Myocyte (in vitro differentiated cells): ENCODE measurements at regions not wholly inside any gene's neighbourhood (a gene's known extent, or its start where the extent isn't known, plus 50 kb on each side); places are given as distances from the start of the nearest gene placed in this dataset.
"Not testable (repeated sequence)": the region's sequence is repeated elsewhere in the genome, so short reads cannot be mapped to it uniquely, and the experiment has no call there.

Experiments used
- DNase-seq: peaks from one replicate; pipeline ENCODE4 v3.0.0-alpha.2; 2012; ENCODE audit warnings: low read depth

- DNase-seq, result no peak
Observed at GRCh38 chrX:1851527-1851926, 236.7 kb downstream of the ASMT start.

GRCh38 chrX:1852082-1852481, 237.2 kb downstream of the ASMT start:
- DNase-seq, result no peak

- DNase-seq, result no peak
Observed at GRCh38 chrX:1853447-1853846, 238.6 kb downstream of the ASMT start.

GRCh38 chrX:1853916-1854315, 239.1 kb downstream of the ASMT start:
- DNase-seq, result no peak

- DNase-seq, result not testable (repeated sequence)
Observed at GRCh38 chrX:1854861-1855260, 240.0 kb downstream of the ASMT start.

GRCh38 chrX:1859266-1859665, 244.4 kb downstream of the ASMT start:
- DNase-seq, result not testable (repeated sequence)

- no peak for DNase-seq
Observed at GRCh38 chrX:1860936-1861594, 246.2 kb downstream of the ASMT start.

GRCh38 chrX:1863995-1864394, 249.1 kb downstream of the ASMT start:
- not testable (repeated sequence) for DNase-seq

GRCh38 chrX:1870421-1870820, 255.6 kb downstream of the ASMT start:
- DNase-seq, result no peak

- DNase-seq, result no peak
Observed at GRCh38 chrX:1871887-1872286, 257.0 kb downstream of the ASMT start.

- no peak for DNase-seq
Observed at GRCh38 chrX:1873671-1874070, 258.8 kb downstream of the ASMT start.

- DNase-seq, result no peak
Observed at GRCh38 chrX:1874416-1874815, 259.6 kb downstream of the ASMT start.

- DNase-seq, result no peak
Observed at GRCh38 chrX:1874899-1875298, 260.0 kb downstream of the ASMT start.

GRCh38 chrX:1876041-1876440, 261.2 kb downstream of the ASMT start:
- DNase-seq, result no peak

- no peak for DNase-seq
Observed at GRCh38 chrX:1877780-1878179, 262.9 kb downstream of the ASMT start.

GRCh38 chrX:1880884-1881817, 266.3 kb downstream of the ASMT start:
- DNase-seq, result not testable (repeated sequence)

GRCh38 chrX:1883772-1884171, 268.9 kb downstream of the ASMT start:
- DNase-seq, result no peak

GRCh38 chrX:1884446-1884845, 269.6 kb downstream of the ASMT start:
- no peak for DNase-seq

- DNase-seq, result no peak
Observed at GRCh38 chrX:1885116-1885515, 270.3 kb downstream of the ASMT start.

GRCh38 chrX:1888305-1888704, 273.4 kb downstream of the ASMT start:
- not testable (repeated sequence) for DNase-seq

GRCh38 chrX:1894026-1894294, 279.1 kb downstream of the ASMT start:
- DNase-seq, result no peak

- DNase-seq, result peak; percentile 45
Observed at GRCh38 chrX:1894740-1895139, 279.9 kb downstream of the ASMT start.

GRCh38 chrX:1895583-1895982, 280.7 kb downstream of the ASMT start:
- DNase-seq, result no peak
